Lung (tissue), 11 donors: ENCODE measurements at regions not wholly inside any gene's neighbourhood (a gene's known extent, or its start where the extent isn't known, plus 50 kb on each side); places are given as distances from the start of the nearest gene placed in this dataset.

Experiments
- ATAC-seq: fragments of 200-7000 bp; cut with Tn5 transposase; one replicate; pipeline ENCODE4 v1.9.1; 2020; ENCODE audit warnings: moderate number of reproducible peaks; ENCODE audit not compliant: insufficient read depth, low FRiP score
- DNase-seq, 3 donors: peaks; one replicate each; pipeline ENCODE4 v3.0.0-alpha.2; 2013 to 2017
- H3K27ac ChIP-seq, 2 donors: one replicate each; pipeline ENCODE4 v1.5.1; 2013; ENCODE audit warnings: mild to moderate bottlenecking in 2 of 2, moderate library complexity in 2 of 2, control low read depth in 1 of 2, inconsistent platforms in 1 of 2, low read depth in 1 of 2, low read length in 1 of 2
- H3K27me3 ChIP-seq, 3 donors: one replicate each; pipeline ENCODE4 v1.5.1; 2013; ENCODE audit warnings: low read length in 2 of 3; ENCODE audit not compliant: control insufficient read depth in 3 of 3, insufficient read depth in 3 of 3
- H3K36me3 ChIP-seq, 4 donors: one replicate each; pipeline ENCODE4 v1.5.1; 2013; ENCODE audit warnings: low read length in 4 of 4, mild to moderate bottlenecking in 1 of 4, moderate library complexity in 1 of 4; ENCODE audit not compliant: control insufficient read depth in 4 of 4, insufficient read depth in 4 of 4
- H3K4me1 ChIP-seq, 5 donors: one replicate each; pipeline ENCODE4 v1.5.1; 2013; ENCODE audit warnings: low read length in 5 of 5, mild to moderate bottlenecking in 2 of 5, moderate library complexity in 1 of 5; ENCODE audit not compliant: control insufficient read depth in 5 of 5, insufficient read depth in 5 of 5
- H3K4me3 ChIP-seq: one replicate; pipeline ENCODE4 v1.5.1; 2013; ENCODE audit warnings: mild to moderate bottlenecking, control low read depth, moderate library complexity
- H3K9ac ChIP-seq, 2 donors: one replicate each; pipeline ENCODE4 v1.5.1; 2013; ENCODE audit warnings: low read length in 2 of 2, control low read depth in 1 of 2; ENCODE audit not compliant: insufficient read depth in 1 of 2
- H3K9me3 ChIP-seq, 4 donors: one replicate each; pipeline ENCODE4 v1.5.1; 2013; ENCODE audit warnings: low read length in 3 of 4, mild to moderate bottlenecking in 1 of 4, moderate library complexity in 1 of 4; ENCODE audit not compliant: control insufficient read depth in 4 of 4, insufficient read depth in 3 of 4
- CTCF ChIP-seq: IDR thresholded peaks from 2 replicates; pipeline ENCODE4 v1.5.1; 2012; ENCODE audit warnings: mild to moderate bottlenecking; ENCODE audit errors: control extremely low read depth, extremely low read depth
- WGBS, 2 donors: extraction: QIAGEN DNeasy Blood & Tissue Kit; methylation state at CpG; one replicate each; pipeline ENCODE4 v1.1.7; 2013; 5-methylcytosine and 5-hydroxymethylcytosine counted together
- donor health status: control.
- donor health status: control.
- donor health status: Bipolar disorder and iron deficiency.
- donor health status: healthy.
- donor health status: DM: yes; HTN: yes; CAD: no.

- H3K27me3 ChIP-seq, result no peaks in the 10 kb centered on the region
- DNase-seq, result no peak
- H3K4me1 ChIP-seq, result no peaks in the 10 kb centered on the region
- ATAC-seq, result no peak
- WGBS, 2 donors, result 85 to 93% methylated on average over 1 of the region's 1 CpG
- H3K9ac ChIP-seq, result no peak overlapping the region
- H3K36me3 ChIP-seq, result no peaks in the 10 kb centered on the region
- H3K27ac ChIP-seq, result no peak overlapping the region
- no peak overlapping the region for H3K4me3 ChIP-seq
- peaks cover 0 to 2% (median 0%) of the 10 kb centered on the region in 4 donors for H3K9me3 ChIP-seq
- TF ChIP-seq CTCF, result no peak
Measured at GRCh38 chr7:51786284-51786683, 469.7 kb upstream of the COBL start.

GRCh38 chr7:51785876-51786275, 469.3 kb upstream of the COBL start:
- H3K9me3 ChIP-seq, result peaks cover 0 to 2% (median 0%) of the 10 kb centered on the region in 4 donors
- no peak overlapping the region for H3K27ac ChIP-seq
- no peak for TF ChIP-seq CTCF
- no peaks in the 10 kb centered on the region for H3K36me3 ChIP-seq
- DNase-seq (no peak), ATAC-seq (no peak)
- H3K4me1 ChIP-seq, result no peaks in the 10 kb centered on the region
- WGBS, 2 donors, result 79 to 86% methylated on average over 9 of the region's 9 CpGs
- H3K27me3 ChIP-seq, result no peaks in the 10 kb centered on the region
- H3K9ac ChIP-seq, result no peak overlapping the region
- no peak overlapping the region for H3K4me3 ChIP-seq

- Histone ChIP-seq H3K9ac (no peak overlapping the region), H3K4me3 (no peak overlapping the region), H3K9me3 (peaks cover 0 to 2% (median 0%) of the 10 kb centered on the region in 4 donors), H3K27ac (no peak overlapping the region), H3K36me3 (no peaks in the 10 kb centered on the region), H3K4me1 (no peaks in the 10 kb centered on the region), H3K27me3 (no peaks in the 10 kb centered on the region)
- no peak for TF ChIP-seq CTCF
- DNase-seq (no peak), ATAC-seq (no peak)
- 75 to 83% methylated on average over 4 of the region's 4 CpGs for WGBS, 2 donors
Measured at GRCh38 chr7:51785171-51785570, 468.6 kb upstream of the COBL start.

- no peaks in the 10 kb centered on the region for H3K4me1 ChIP-seq
- no peak for TF ChIP-seq CTCF
- no peak for ATAC-seq
- 57 to 74% methylated on average over 2 of the region's 2 CpGs for WGBS, 2 donors
- no peak overlapping the region for H3K27ac ChIP-seq
- no peak for DNase-seq
- no peak overlapping the region for H3K4me3 ChIP-seq
- no peaks in the 10 kb centered on the region for H3K36me3 ChIP-seq
- H3K9ac ChIP-seq, result no peak overlapping the region
- peaks cover 0 to 2% (median 0%) of the 10 kb centered on the region in 4 donors for H3K9me3 ChIP-seq
- H3K27me3 ChIP-seq, result no peaks in the 10 kb centered on the region
Measured at GRCh38 chr7:51783241-51783640, 466.6 kb upstream of the COBL start.
